SU-DHL-6 (cell line): ENCODE measurements at regions not wholly inside any gene's neighbourhood (a gene's known extent, or its start where the extent isn't known, plus 50 kb on each side); places are given as distances from the start of the nearest gene placed in this dataset.

Experiments used
- H2AFZ ChIP-seq: fragments of 200-600 bp; sonication (generic); 2 replicates; pipeline ENCODE4 v1.6.1; 2014; ENCODE audit warnings: low read depth, mild to moderate bottlenecking, moderate library complexity, mixed read lengths, antibody characterized with exemption, low read length; ENCODE audit not compliant: severe bottlenecking
- H3F3A ChIP-seq: fragments of 200-600 bp; shearing (Covaris generic); 2 replicates; pipeline ENCODE4 v1.6.0; 2016; ENCODE audit warnings: antibody characterized with exemption, mild to moderate bottlenecking; ENCODE audit not compliant: insufficient read depth
- H3K27ac ChIP-seq: fragments of 200-600 bp; sonication (generic); 2 replicates; pipeline ENCODE4 v1.5.1; 2016; ENCODE audit warnings: low read depth, mild to moderate bottlenecking, low read length, moderate library complexity, mixed read lengths
- H3K27me3 ChIP-seq: fragments of 200-600 bp; sonication (generic), shearing (Covaris generic); 2 replicates; pipeline ENCODE4 v1.6.0; 2014; ENCODE audit warnings: mild to moderate bottlenecking, low read length
- H3K36me3 ChIP-seq: fragments of 200-600 bp; sonication (generic); 2 replicates; pipeline ENCODE4 v1.6.1; 2014; ENCODE audit warnings: mild to moderate bottlenecking, low read length, mixed read lengths
- H3K4me2 ChIP-seq: fragments of 300-600, 200-600 bp; shearing (Covaris generic), sonication (generic); 2 replicates; pipeline ENCODE4 v1.6.0; 2014; ENCODE audit warnings: low read length, low read depth, mild to moderate bottlenecking; ENCODE audit not compliant: poor library complexity, severe bottlenecking
- H3K4me3 ChIP-seq: fragments of 200-600 bp; sonication (generic); 2 replicates; pipeline ENCODE4 v1.5.1; 2014; ENCODE audit warnings: antibody characterized with exemption, low read length, mild to moderate bottlenecking, mixed read lengths; ENCODE audit not compliant: insufficient read depth, poor library complexity, severe bottlenecking
- H3K79me2 ChIP-seq: fragments of 200-600 bp; sonication (generic); 2 replicates; pipeline ENCODE4 v1.6.1; 2014; ENCODE audit warnings: mild to moderate bottlenecking, low read length, moderate library complexity; ENCODE audit not compliant: insufficient read depth
- H3K9ac ChIP-seq: fragments of 200-600 bp; sonication (generic); 2 replicates; pipeline ENCODE4 v1.7.0; 2014; ENCODE audit warnings: mild to moderate bottlenecking, low read length
- H3K9me2 ChIP-seq: fragments of 200-600 bp; sonication (generic); replicated peaks from 2 replicates; pipeline ENCODE4 v1.6.1; 2014; ENCODE audit warnings: low read length; ENCODE audit not compliant: insufficient read depth
- H3K9me3 ChIP-seq: fragments of 200-600 bp; sonication (generic); 2 replicates; pipeline ENCODE4 v1.6.1; 2014; ENCODE audit warnings: low read length, mixed read lengths; ENCODE audit not compliant: insufficient read depth
- H4K20me1 ChIP-seq: fragments of 200-600 bp; sonication (generic); 2 replicates; pipeline ENCODE4 v1.6.1; 2014; ENCODE audit warnings: low read depth, mild to moderate bottlenecking, antibody characterized with exemption, low read length, moderate library complexity, mixed read lengths
- CTCF ChIP-seq: fragments of 200-600 bp; sonication (generic); IDR thresholded peaks from one replicate; pipeline ENCODE4 v1.5.1; 2017; ENCODE audit warnings: antibody characterized with exemption, mild to moderate bottlenecking, low read length, moderate library complexity; ENCODE audit not compliant: insufficient read depth, poor library complexity, severe bottlenecking
- EZH2phosphoT487 ChIP-seq: fragments of 200-600 bp; sonication (generic), shearing (Covaris generic); conservative IDR thresholded peaks from 2 replicates; pipeline ENCODE4 v1.6.1; 2018; ENCODE audit warnings: mild to moderate bottlenecking, antibody characterized with exemption, low read length, moderate library complexity, mixed read lengths

GRCh38 chr12:46506961-46507360 lies 134.4 kb upstream of the SLC38A2 start:
- Histone ChIP-seq H3K27ac (no peak overlapping the region), H4K20me1 (no peaks in the 10 kb centered on the region), H3K9me3 (no peaks in the 10 kb centered on the region), H3K27me3 (no peaks in the 10 kb centered on the region), H3K79me2 (no peaks in the 10 kb centered on the region), H3K9me2 (no peaks in the 10 kb centered on the region), H3K36me3 (no peaks in the 10 kb centered on the region), H3K9ac (no peak overlapping the region), H3F3A (no peaks in the 10 kb centered on the region), H2AFZ (no peak overlapping the region), H3K4me3 (no peak overlapping the region), H3K4me2 (no peak overlapping the region)
- TF ChIP-seq CTCF, result no peak
- no peak for TF ChIP-seq EZH2phosphoT487

GRCh38 chr12:46506198-46506597 lies 133.6 kb upstream of the SLC38A2 start:
- H3F3A ChIP-seq, result no peaks in the 10 kb centered on the region
- no peaks in the 10 kb centered on the region for H3K79me2 ChIP-seq
- no peak overlapping the region for H3K4me3 ChIP-seq
- H3K27ac ChIP-seq, result no peak overlapping the region
- no peak overlapping the region for H3K4me2 ChIP-seq
- no peak overlapping the region for H2AFZ ChIP-seq
- no peaks in the 10 kb centered on the region for H3K27me3 ChIP-seq
- no peaks in the 10 kb centered on the region for H3K36me3 ChIP-seq
- no peaks in the 10 kb centered on the region for H3K9me2 ChIP-seq
- H3K9ac ChIP-seq, result no peak overlapping the region
- no peaks in the 10 kb centered on the region for H4K20me1 ChIP-seq
- H3K9me3 ChIP-seq, result no peaks in the 10 kb centered on the region
- TF ChIP-seq EZH2phosphoT487 (no peak), CTCF (no peak)

DNA sequence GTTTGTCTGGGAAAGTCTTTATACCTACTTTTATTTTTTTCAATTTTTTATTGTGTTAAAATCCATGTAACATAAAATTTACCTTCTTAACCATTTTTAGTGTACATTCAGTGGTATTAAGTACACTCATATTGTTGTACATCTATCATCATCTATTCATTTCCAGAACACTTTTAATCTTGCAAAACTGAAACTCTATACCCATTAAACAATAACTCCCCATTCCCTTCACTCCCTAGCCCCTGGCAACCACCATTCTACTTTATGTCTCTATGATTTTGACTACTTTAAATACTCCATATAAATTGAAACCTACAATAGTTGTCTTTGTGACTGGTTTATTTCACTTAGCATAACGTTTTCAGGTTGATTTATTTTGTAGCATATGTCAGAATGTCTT lies 131.9 kb upstream of the SLC38A2 start:
- Histone ChIP-seq H4K20me1 (no peaks in the 10 kb centered on the region), H3K4me2 (no peak overlapping the region), H3K79me2 (no peaks in the 10 kb centered on the region), H3K9ac (no peak overlapping the region), H3K27ac (no peak overlapping the region), H3F3A (no peaks in the 10 kb centered on the region), H2AFZ (no peak overlapping the region), H3K27me3 (no peaks in the 10 kb centered on the region), H3K36me3 (no peaks in the 10 kb centered on the region), H3K9me2 (no peaks in the 10 kb centered on the region), H3K9me3 (no peaks in the 10 kb centered on the region), H3K4me3 (no peak overlapping the region)
- TF ChIP-seq EZH2phosphoT487 (no peak), CTCF (no peak)
